Tibial nerve (tissue), 4 donors: ENCODE measurements at regions not wholly inside any gene's neighbourhood (a gene's known extent, or its start where the extent isn't known, plus 50 kb on each side); places are given as distances from the start of the nearest gene placed in this dataset.

Experiments
- DNase-seq, 2 donors: peaks; one replicate each; pipeline ENCODE4 v3.0.0-alpha.2; 2019; ENCODE audit warnings: low spot score in 2 of 2
- H3K27ac ChIP-seq, 4 donors: fragments of 200-600 bp; sonication (generic) in 3 of 4; one replicate each; pipeline ENCODE4 v1.5.1; 2017 to 2019; ENCODE audit warnings: mild to moderate bottlenecking in 1 of 4
- H3K27me3 ChIP-seq, 2 donors: fragments of 200-600 bp; sonication (generic) in 1 of 2; one replicate each; pipeline versions ENCODE4 v1.5.1 to v1.6.0; 2017 to 2019
- H3K36me3 ChIP-seq, 3 donors: fragments of 200-600 bp; sonication (generic); one replicate each; pipeline ENCODE4 v1.5.1; 2018 to 2019
- H3K4me1 ChIP-seq, 4 donors: fragments of 200-600 bp; sonication (generic) in 3 of 4; one replicate each; pipeline ENCODE4 v1.5.1; 2017 to 2019
- H3K4me3 ChIP-seq, 4 donors: fragments of 200-600 bp; sonication (generic) in 3 of 4; one replicate each; pipeline ENCODE4 v1.5.1; 2017 to 2019; ENCODE audit warnings: mild to moderate bottlenecking in 1 of 4, moderate library complexity in 1 of 4
- H3K9me3 ChIP-seq, 4 donors: fragments of 200-600 bp; sonication (generic) in 3 of 4; one replicate each; pipeline ENCODE4 v1.5.1; 2017 to 2019
- EP300 ChIP-seq, 2 donors: sonication (generic); formaldehyde crosslinking; IDR thresholded peaks; one replicate each; pipeline ENCODE4 v1.6.1; 2017; ENCODE audit warnings: antibody characterized with exemption in 2 of 2, mild to moderate bottlenecking in 1 of 2
- POLR2A ChIP-seq, 2 donors: fragments of 450-650 bp; IDR thresholded peaks; one replicate each; pipeline ENCODE4 v1.6.1; 2017; ENCODE audit warnings: antibody characterized with exemption in 2 of 2, mild to moderate bottlenecking in 2 of 2, moderate library complexity in 2 of 2
- WGBS, 2 donors: methylation state at CpG; one replicate each; pipeline ENCODE4 v1.1.5; 2018; 5-methylcytosine and 5-hydroxymethylcytosine counted together
- TF ChIP-seq, protein P1 (sequence below), 5 experiments: fragments of 200-600 bp in 3 of 5; fragments of 450-650 bp in 2 of 5; sonication (generic) in 3 of 5; IDR thresholded peaks; one replicate each; pipeline ENCODE4 v1.5.1; 2016 to 2019; ENCODE audit warnings: antibody characterized with exemption in 5 of 5, mild to moderate bottlenecking in 3 of 5, moderate library complexity in 2 of 5

DNA sequence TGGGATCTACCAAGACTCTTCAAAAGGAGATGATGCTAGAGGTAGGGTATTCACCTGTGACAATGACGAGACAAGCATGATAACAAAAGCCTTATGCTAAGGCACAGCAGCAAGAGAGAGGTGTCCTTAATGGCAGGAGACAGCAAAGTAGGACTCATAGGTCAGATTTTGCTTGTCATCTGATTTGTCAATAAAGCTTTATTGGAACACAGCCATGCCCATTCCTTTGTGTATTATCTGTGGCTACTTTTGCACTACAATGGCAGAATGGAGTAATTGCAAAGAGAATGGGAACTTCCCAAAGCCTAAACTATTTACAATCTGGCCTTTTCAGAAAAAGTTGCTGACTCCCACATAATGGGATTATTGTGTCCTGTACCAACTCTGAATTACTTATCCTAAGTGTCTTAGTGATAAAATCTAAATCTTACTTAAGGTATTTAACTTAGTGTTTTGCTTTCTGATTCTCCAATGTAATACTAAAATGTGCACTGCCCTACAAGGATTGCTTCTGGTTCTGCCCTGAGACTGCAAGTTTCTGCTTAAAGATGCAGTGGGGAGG, 221.6 kb downstream of the CDC5L start:
- Histone ChIP-seq H3K4me1 (no peaks in the 10 kb centered on the region), H3K9me3 (no peaks in the 10 kb centered on the region), H3K36me3 (no peaks in the 10 kb centered on the region), H3K4me3 (no peak overlapping the region), H3K27ac (no peak overlapping the region), H3K27me3 (no peaks in the 10 kb centered on the region)
- TF ChIP-seq, protein P1, sequence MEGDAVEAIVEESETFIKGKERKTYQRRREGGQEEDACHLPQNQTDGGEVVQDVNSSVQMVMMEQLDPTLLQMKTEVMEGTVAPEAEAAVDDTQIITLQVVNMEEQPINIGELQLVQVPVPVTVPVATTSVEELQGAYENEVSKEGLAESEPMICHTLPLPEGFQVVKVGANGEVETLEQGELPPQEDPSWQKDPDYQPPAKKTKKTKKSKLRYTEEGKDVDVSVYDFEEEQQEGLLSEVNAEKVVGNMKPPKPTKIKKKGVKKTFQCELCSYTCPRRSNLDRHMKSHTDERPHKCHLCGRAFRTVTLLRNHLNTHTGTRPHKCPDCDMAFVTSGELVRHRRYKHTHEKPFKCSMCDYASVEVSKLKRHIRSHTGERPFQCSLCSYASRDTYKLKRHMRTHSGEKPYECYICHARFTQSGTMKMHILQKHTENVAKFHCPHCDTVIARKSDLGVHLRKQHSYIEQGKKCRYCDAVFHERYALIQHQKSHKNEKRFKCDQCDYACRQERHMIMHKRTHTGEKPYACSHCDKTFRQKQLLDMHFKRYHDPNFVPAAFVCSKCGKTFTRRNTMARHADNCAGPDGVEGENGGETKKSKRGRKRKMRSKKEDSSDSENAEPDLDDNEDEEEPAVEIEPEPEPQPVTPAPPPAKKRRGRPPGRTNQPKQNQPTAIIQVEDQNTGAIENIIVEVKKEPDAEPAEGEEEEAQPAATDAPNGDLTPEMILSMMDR (IDR thresholded peaks at IDR 0.05), result no peak
- no peak for TF ChIP-seq POLR2A (IDR thresholded peaks at IDR 0.05)
- TF ChIP-seq EP300 (IDR thresholded peaks at IDR 0.05), result no peak
- 94 to 100% methylated on average over 1 of the region's 1 CpG for WGBS, 2 donors
- DNase-seq, result no peak

DNA sequence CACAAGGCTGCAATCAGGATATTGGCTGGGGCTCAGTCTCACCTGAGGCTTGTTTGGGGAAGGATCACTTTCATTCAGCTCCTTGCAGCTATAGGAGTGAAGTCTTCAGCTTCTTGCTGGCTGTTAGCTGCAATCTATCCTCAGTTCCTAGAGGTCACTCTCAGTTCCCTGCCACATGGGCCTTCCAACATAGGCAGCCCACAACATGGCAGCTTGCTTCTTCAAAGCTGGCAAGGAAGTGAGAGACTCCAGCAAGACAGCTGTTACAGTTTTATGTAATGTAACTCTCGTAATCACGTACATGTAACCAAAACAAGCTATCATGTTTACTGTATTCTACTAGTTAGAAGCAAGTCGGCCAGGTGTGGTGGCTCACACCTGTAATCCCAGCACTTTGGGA, 226.9 kb downstream of the CDC5L start:
- Histone ChIP-seq H3K4me3 (no peak overlapping the region), H3K9me3 (no peaks in the 10 kb centered on the region), H3K4me1 (no peaks in the 10 kb centered on the region), H3K27ac (no peak overlapping the region), H3K27me3 (no peaks in the 10 kb centered on the region), H3K36me3 (no peaks in the 10 kb centered on the region)
- WGBS, 2 donors, result 90 to 95% methylated on average over 3 of the region's 3 CpGs
- TF ChIP-seq EP300 (IDR thresholded peaks at IDR 0.05) (no peak), POLR2A (IDR thresholded peaks at IDR 0.05) (no peak)
- TF ChIP-seq, protein P1 (IDR thresholded peaks at IDR 0.05), result no peak
- DNase-seq, result no peak

DNA sequence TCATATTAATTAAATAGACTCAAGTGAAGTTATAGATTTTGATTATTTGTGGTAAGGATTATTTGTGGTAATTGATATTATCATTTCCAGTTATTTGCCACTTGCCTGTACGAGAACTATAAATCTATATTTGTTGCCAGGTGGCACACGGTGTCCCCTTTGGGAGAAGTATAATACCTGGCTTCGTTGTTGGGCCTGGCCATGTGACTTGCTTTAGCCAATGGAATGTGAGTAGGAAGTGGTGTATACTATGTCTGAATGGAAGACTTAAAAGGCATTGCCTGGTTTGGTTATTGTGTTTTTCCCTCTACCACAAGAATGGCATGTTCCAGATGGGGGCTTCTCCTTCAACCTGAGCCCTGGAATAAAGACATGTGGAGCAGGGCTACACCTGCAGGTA, 228.1 kb downstream of the CDC5L start:
- H3K9me3 ChIP-seq, result no peaks in the 10 kb centered on the region
- H3K27ac ChIP-seq, result no peak overlapping the region
- no peaks in the 10 kb centered on the region for H3K36me3 ChIP-seq
- WGBS, 2 donors, result 73 to 79% methylated on average over 3 of the region's 3 CpGs
- H3K4me3 ChIP-seq, result no peak overlapping the region
- no peaks in the 10 kb centered on the region for H3K4me1 ChIP-seq
- DNase-seq, result no peak
- H3K27me3 ChIP-seq, result no peaks in the 10 kb centered on the region
- TF ChIP-seq POLR2A (IDR thresholded peaks at IDR 0.05) (no peak), EP300 (IDR thresholded peaks at IDR 0.05) (no peak)
- TF ChIP-seq, protein P1 (IDR thresholded peaks at IDR 0.05), result no peak

DNA sequence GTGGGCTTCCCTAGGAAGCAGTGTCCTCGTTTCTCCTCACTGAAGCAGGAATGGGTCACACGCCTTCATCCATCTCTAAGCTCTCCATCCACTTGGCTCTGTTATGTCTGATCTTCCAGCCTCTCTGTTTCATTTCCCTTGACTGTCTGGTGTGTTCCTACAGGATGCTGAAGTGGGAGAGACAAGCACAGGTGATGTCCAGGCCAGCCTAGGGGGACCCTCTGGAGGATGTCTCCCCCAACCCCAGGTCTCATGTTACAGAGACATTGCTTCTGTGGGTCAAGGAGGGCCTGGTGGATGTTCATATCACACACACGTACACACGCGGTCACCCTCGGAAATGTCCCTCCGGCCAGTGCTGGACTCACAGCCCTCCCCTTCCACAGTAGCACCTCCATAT, 229.9 kb downstream of the CDC5L start:
- no peaks in the 10 kb centered on the region for H3K36me3 ChIP-seq
- no peak for TF ChIP-seq POLR2A (IDR thresholded peaks at IDR 0.05)
- TF ChIP-seq, protein P1 (IDR thresholded peaks at IDR 0.05), result no peak
- no peak for TF ChIP-seq EP300 (IDR thresholded peaks at IDR 0.05)
- H3K27me3 ChIP-seq, result no peaks in the 10 kb centered on the region
- H3K4me3 ChIP-seq, result no peak overlapping the region
- WGBS, 2 donors, result 85 to 91% methylated on average over 7 of the region's 7 CpGs
- no peaks in the 10 kb centered on the region for H3K9me3 ChIP-seq
- no peaks in the 10 kb centered on the region for H3K4me1 ChIP-seq
- no peak for DNase-seq
- no peak overlapping the region for H3K27ac ChIP-seq

GRCh38 chr6:44618371-44618770, 230.9 kb downstream of the CDC5L start:
- Histone ChIP-seq H3K36me3 (no peaks in the 10 kb centered on the region), H3K27me3 (no peaks in the 10 kb centered on the region)
- TF ChIP-seq POLR2A (IDR thresholded peaks at IDR 0.05) (no peak), EP300 (IDR thresholded peaks at IDR 0.05) (peak in 1 of 2 donors; percentile 18)
- TF ChIP-seq, protein P1 (IDR thresholded peaks at IDR 0.05), result no peak

More at GRCh38 chr6:44618371-44618770, 230.9 kb downstream of the CDC5L start:
- H3K4me1 ChIP-seq, result no peaks in the 10 kb centered on the region
- WGBS, 2 donors, result 70 to 80% methylated on average over 4 of the region's 4 CpGs
- DNase-seq, result no peak
- H3K27ac ChIP-seq, result no peak overlapping the region
- no peak overlapping the region for H3K4me3 ChIP-seq
- H3K9me3 ChIP-seq, result no peaks in the 10 kb centered on the region
